GM21723 (cell line): ENCODE measurements at regions not wholly inside any gene's neighbourhood (a gene's known extent, or its start where the extent isn't known, plus 50 kb on each side); places are given as distances from the start of the nearest gene placed in this dataset.
A peak's percentile ranks its signal among the peaks of the same experiment; 100 is the strongest.
"Not testable (repeated sequence)": the region's sequence is repeated elsewhere in the genome, so short reads cannot be mapped to it uniquely, and the experiment has no call there.

Experiments
- ATAC-seq: cut with Tn5 transposase; IDR thresholded peaks from one replicate; pipeline ENCODE4 v1.9.1; 2021; ENCODE audit warnings: mild to moderate bottlenecking, moderate library complexity; ENCODE audit not compliant: unreplicated experiment

- no peak for ATAC-seq
Measured at GRCh38 chr7:65453341-65454030, 79.8 kb downstream of the ZNF92 start.

DNA sequence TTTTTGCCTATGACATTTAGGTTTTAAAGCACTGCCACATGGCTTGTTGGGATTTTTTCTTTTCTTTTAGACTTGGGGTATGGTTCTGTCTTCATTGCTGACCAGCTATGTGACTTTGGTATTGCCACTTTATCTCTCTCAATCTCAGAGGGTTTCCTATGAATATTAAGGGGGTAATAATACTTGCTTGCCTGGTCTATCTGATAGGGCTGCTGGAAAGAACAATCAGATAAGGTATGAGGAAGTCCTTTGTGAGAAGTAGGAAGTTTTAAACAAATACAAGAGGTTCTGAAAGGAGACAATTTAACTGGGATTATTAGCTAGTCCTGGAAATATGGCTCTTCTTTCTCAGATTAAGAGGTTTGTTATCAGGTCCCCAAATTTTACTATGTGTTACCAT, 80.8 kb downstream of the ZNF92 start:
- ATAC-seq, result no peak

- not testable (repeated sequence) for ATAC-seq
Measured at GRCh38 chr7:65455050-65455449, 81.4 kb downstream of the ZNF92 start.

DNA sequence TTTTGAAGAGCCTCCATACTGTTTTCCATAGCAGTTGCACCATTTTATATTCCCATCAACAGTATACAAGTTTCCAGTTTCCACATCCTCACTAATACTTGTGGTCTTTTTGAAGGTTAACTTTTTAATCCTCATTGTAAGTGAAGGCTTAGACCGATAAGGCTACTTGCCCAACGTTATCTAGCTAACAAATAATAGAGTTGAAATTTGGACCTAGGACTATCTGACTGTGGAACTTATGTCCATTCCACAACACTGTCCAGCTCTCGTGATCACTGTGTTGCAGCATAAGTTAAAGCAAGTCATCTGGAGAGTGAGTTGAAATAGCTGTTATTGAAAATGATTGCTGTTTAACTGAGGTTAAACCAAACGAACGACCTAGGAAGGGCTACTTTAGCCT, 84.0 kb downstream of the ZNF92 start:
- ATAC-seq, result no peak

DNA sequence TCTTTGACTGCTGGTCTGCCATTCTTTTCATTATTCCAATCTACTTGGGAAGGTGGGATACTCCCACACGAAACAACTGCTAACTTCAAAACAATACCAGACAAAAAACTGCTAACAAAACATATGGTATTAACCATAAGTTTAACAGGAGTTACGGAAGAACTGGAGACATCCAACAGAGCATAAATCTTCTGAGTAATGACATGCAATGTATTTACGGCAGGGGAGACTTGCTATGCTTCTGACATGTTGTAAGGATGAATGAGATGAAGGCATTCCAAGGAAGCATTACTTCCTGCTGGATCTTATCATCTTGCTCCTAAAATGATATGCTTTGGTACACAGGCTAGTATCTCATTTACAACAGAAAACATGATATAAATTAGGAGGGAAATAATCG, 85.8 kb downstream of the ZNF92 start:
- no peak for ATAC-seq

- ATAC-seq, result no peak
Measured at GRCh38 chr7:65462148-65462716, 88.6 kb downstream of the ZNF92 start.

DNA sequence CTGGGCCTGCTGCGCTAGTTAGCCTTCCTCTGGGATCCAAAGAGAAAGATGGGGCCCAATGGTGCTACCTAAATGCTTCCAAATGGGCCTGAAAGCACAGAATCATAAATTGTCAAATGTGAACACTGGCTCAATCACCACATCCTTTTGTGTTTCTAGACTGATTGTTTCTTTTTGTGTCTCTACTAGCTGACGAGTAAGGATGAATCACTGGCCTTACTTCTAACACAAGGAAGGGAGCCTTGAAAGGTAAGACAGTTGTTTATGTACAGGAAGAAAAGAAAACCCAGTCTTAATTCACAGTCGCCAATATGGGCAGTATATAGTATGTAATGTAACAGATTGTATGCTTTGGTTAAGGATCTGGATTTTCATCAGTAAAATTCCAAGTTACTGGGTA, 89.5 kb downstream of the ZNF92 start:
- ATAC-seq, result no peak

DNA sequence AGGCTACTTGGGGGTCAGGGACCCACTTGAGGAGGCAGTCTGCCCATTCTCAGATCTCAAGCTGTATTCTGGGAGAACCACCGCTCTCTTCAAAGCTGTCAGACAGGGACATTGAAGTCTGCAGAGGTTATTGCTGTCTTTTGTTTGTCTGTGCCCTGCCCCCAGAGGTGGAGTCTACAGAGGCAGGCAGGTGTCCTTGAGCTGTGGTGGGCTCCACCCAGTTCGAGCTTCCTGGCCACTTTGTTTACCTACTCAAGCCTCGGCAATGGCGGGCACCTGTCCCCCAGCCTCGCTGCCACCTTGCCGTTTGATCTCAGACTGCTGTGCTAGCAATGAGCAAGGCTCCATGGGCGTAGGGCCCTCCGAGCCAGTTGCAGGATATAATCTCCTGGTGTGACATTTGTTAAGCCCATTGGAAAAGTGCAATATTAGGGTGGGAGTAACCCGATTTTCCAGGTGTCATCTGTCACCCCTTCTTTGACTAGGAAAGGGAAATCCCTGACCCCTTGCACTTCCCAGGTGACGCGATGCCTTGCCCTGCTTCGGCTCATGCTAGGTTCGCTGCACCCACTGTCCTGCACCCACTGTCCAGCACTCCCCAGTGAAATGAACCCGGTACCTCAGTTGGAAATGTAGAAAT, 96.4 kb downstream of the ZNF92 start:
- ATAC-seq, result not testable (repeated sequence)

GRCh38 chr7:65471587-65471986, 97.9 kb downstream of the ZNF92 start:
- ATAC-seq, result no peak

DNA sequence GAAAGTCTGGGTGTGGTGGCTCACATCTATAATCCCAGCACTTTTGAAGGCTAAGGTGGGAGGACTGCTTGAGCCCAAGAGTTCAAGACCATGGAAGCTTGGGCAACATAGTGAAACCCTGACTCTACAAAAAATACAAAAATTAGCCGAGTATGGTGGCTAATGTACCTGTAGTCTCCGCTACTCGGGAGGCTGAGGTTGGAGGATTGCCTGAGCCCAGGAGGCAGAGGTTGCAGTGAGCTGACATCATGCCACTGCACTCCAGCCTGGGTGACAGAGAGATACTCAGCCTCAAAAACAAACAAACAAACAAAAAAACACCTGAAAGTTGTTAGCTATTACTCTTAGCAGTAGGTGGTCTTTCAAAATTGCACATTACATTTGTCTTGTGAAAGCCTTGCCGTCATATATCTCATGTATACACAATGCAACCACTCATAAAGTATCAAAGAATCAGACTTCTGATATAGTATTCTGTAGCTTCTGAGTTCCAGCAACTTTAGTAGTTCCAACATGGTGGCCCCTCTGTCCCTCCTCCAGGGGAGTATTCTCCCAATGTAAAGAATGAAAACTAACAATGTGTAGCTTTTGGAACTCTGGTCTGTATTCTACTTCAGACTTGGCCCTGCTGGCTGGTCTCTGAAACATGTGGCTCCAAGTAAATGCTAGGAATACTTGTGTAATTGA, 101.5 kb downstream of the ZNF92 start:
- ATAC-seq, result peak; percentile 3

DNA sequence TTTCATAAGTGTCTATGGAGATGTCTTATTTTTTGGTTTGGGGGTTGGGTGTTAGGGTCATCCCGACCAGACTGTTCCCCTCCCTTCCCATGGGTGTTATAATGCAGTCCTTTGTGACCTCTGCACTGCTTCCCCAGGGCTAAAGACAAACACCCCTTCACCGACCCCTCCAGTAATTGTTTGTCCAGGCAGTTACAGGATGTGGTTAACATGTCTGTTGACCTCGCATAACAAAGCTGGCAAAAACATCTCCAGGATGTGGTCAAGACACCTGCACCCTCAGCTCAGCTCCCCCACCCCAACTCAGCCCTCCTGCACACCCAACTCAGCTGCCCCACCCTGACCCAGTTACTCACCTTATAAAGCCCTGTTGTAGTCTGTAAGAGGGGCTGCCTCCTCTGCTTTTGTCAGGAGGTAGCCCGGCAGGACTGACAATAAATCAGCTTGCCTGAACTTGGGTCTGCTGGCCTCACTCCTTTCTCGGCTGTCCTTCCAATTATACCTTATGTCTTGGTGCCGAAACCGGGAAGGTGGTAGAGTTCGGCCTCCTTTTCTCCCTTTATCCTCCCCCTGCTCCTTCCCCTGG, 102.2 kb downstream of the ZNF92 start:
- peak; percentile 94 for ATAC-seq

- ATAC-seq, result no peak
Measured at GRCh38 chr7:65477326-65477725, 103.7 kb downstream of the ZNF92 start.

DNA sequence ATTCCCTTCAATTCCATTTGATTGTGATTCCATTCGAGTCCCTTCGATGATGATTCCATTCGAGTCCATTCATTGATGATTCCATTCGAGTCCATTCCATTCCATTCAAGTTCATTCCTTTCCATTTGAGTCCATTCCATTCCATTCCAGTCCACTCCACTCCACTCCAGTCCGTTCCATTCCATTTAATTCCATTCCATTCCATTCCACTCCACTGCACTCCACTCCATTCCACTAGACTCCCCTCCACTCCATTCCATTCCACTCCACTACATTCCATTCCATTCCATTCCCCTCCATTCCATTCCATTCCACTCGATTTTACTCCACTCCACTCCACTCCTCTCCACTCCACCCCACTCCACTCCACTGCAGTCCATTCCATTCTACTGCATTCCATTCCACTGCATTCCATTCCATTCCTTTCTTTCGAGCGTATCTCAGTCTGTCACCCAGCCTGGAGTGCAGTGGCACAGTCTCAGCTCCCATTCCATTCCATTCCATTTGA, 115.7 kb downstream of the ZNF92 start:
- ATAC-seq, result no peak

- ATAC-seq, result not testable (repeated sequence)
Measured at GRCh38 chr7:65496697-65497096, 123.0 kb downstream of the ZNF92 start.

GRCh38 chr7:65503434-65504152, 129.9 kb downstream of the ZNF92 start:
- ATAC-seq, result no peak

DNA sequence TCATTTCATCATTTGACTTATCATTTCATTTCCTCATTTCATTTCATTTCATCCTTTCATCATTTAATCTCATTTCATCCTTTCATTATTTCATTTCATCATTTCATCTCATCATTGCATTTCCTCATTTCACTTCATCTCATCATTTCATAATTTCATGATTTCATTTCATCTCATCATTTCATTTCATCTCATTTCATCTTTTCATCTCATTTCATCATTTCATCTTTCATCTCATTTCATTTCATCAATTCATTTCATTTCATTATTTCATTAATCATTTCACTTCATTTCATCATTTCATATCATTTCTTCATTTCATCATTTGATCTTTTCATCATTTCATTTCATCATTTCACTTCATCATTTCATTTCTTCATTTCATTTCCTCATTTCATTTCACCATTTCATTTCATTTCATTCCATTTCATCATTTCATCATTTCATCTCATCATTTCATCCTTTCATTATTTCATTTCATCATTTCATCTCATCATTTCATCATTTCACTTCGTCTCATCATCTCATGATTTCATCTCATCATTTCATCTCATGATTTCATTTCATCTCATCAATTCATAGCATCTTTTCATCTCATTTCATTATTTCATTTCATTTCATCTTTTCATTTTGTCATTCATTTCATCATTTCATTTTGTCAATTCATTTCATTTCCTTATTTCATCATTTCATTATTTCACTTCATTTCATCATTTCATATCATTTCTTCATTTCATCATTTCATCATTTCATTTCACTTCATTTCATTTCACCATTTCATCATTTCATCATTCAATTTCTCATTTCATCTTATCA, 131.1 kb downstream of the ZNF92 start:
- ATAC-seq, result not testable (repeated sequence)

DNA sequence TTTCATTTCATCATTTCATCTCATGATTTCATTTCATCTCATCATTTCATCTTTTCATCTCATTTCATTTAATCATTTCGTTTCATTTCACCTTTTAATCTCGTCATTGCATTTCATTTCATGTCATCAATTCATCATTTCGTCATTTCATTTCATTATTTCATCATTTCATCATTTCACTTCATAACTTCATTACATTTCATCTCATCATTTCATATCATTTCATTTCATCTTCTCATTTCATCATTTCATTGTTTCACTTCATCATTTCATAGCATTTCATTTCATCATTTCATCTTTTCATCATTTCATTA, 131.6 kb downstream of the ZNF92 start:
- not testable (repeated sequence) for ATAC-seq

DNA sequence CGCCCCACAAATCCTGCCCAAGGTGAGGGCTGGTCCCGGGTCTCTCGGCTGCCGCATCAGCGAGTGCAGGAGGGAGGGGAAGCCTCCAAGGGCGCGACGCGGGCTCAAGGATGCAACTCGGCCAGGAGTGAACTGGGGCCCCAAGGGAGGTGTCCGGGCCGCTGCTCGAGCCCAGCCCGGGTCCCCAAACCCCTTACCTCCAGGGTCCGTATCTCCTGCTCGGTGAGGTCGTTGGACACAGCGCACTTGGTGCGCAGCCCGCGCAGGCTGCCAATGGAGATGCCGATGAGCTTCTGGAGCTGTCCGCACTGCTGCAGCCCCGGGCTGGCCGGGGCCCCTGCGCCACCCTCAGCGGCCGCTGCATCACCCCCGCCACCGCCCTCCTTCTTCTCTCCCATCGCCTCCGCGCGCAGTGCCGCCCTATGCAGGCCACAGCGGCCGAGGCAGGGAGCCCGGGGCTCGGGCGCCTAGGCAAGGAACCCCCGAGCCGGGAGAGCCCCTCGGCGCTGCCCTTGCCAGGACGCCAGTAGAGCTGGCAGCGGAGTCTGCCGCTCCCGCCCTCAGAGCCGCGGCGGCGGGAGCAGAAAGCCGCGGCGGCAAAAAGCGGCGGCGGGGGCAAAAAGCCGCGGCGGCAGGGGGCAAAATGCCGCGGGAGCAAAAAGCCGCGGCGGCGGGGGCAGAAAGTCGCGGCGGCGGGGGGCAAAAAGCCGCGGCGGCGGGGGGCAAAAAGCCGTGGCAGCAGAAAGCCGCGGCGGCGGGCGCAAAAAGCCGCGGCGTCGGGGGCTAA, 135.1 kb downstream of the ZNF92 start:
- not testable (repeated sequence) for ATAC-seq
